ENCODE measurements at regions not wholly inside any gene's neighbourhood (a gene's known extent, or its start where the extent isn't known, plus 50 kb on each side); places are given as distances from the start of the nearest gene placed in this dataset.

DNA sequence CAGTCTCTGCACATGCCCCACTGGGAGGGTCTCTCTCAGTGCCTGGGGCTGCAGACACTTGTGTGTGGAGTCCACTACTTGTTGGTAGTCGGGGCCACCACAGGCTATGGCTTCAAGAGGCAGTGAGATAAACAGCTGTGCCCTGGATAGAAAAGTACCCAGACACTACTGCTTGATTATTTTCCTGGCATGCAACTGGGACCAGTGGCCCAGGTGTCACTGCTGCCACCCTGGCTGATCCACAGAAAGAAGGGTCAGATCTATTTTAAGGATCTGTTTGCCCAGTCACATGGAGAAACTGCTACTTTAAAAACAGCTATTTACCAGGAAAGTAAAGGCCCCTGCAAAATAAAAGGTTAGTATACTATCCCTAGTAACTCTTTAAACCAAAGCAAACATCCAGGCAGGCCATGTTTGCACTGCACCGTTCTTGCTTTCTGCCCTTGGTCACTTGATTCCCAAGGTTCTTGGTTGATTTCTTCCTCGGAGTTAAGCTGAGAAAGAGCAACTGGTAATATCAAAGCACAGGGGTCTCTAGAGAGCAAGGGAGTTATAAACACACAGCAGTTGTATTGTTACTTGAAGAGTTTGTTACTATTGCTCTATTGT, 99.9 kb downstream of the GLUL start (continued):
- peak; percentile 93 for TF ChIP-seq HNF1B (CRISPR knock-in tag; IDR thresholded peaks at IDR 0.05)
- no peak for TF ChIP-seq FOXP1 (IDR thresholded peaks at IDR 0.05)
- peak; percentile 98 for TF ChIP-seq FOXP1 (CRISPR knock-in tag; IDR thresholded peaks at IDR 0.05)
- no peak for TF ChIP-seq HES4 (CRISPR knock-in tag; IDR thresholded peaks at IDR 0.05; ENCODE audit: borderline replicate concordance)
- TF ChIP-seq TRAFD1 (CRISPR knock-in tag; IDR thresholded peaks at IDR 0.05; ENCODE audit: borderline replicate concordance), result no peak
- TF ChIP-seq KDM4B (CRISPR knock-in tag; IDR thresholded peaks at IDR 0.05), result no peak; the same call in 1 of the 2 replicates
- 0 out of 2 replicates have a peak, but pooled peaks have one; percentile 35 for TF ChIP-seq RORA (CRISPR knock-in tag; IDR thresholded peaks at IDR 0.05)
- peak; percentile 84 for TF ChIP-seq POLR2AphosphoS5 (IDR thresholded peaks at IDR 0.05; ENCODE audit: low read depth, low read length)
- no peak for TF ChIP-seq ZNF546 (CRISPR knock-in tag; conservative IDR thresholded peaks at IDR 0.05)
- peak; percentile 33 to 36; a peak in 2 of 4 replicates for TF ChIP-seq NR2F1 (CRISPR knock-in tag; IDR thresholded peaks at IDR 0.05)
- no peak; the same call in 1 of the 2 replicates for TF ChIP-seq AHR (CRISPR knock-in tag; IDR thresholded peaks at IDR 0.05)
- peak; percentile 74 for TF ChIP-seq DRAP1 (CRISPR knock-in tag; IDR thresholded peaks at IDR 0.05)
- TF ChIP-seq ZBTB39 (CRISPR knock-in tag; IDR thresholded peaks at IDR 0.05), result peak; percentile 24; the same call in 1 of the 2 replicates
- TF ChIP-seq ZSCAN31 (CRISPR knock-in tag; IDR thresholded peaks at IDR 0.05; ENCODE audit: low read depth), result no peak
- no peak for TF ChIP-seq GTF3A (CRISPR knock-in tag; conservative IDR thresholded peaks at IDR 0.05)
- TF ChIP-seq MEIS2 (CRISPR knock-in tag; IDR thresholded peaks at IDR 0.05), result no peak
- TF ChIP-seq, protein P1, sequence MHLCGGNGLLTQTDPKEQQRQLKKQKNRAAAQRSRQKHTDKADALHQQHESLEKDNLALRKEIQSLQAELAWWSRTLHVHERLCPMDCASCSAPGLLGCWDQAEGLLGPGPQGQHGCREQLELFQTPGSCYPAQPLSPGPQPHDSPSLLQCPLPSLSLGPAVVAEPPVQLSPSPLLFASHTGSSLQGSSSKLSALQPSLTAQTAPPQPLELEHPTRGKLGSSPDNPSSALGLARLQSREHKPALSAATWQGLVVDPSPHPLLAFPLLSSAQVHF (CRISPR knock-in tag; IDR thresholded peaks at IDR 0.05), result no peak
- TF ChIP-seq, protein P2, sequence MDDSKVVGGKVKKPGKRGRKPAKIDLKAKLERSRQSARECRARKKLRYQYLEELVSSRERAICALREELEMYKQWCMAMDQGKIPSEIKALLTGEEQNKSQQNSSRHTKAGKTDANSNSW (CRISPR knock-in tag; IDR thresholded peaks at IDR 0.05; ENCODE audit: borderline replicate concordance), result no peak
- peak; percentile 98 for TF ChIP-seq FOXP4 (CRISPR knock-in tag; IDR thresholded peaks at IDR 0.05)
- TF ChIP-seq ZNF788 (CRISPR knock-in tag; IDR thresholded peaks at IDR 0.05; ENCODE audit: borderline replicate concordance), result 0 out of 2 replicates have a peak, but pooled peaks have one; percentile 20
- TF ChIP-seq ZFY (CRISPR knock-in tag; IDR thresholded peaks at IDR 0.05), result no peak; the same call in 1 of the 2 replicates
- no peak for TF ChIP-seq ZNF337 (CRISPR knock-in tag; IDR thresholded peaks at IDR 0.05; ENCODE audit: borderline replicate concordance, low read depth)
